HEK293 (cell line): ENCODE measurements at regions not wholly inside any gene's neighbourhood (a gene's known extent, or its start where the extent isn't known, plus 50 kb on each side); places are given as distances from the start of the nearest gene placed in this dataset.

Source experiments
- CTCF ChIA-PET: fragments of 350-600 bp; formaldehyde crosslinking; extraction: SDS; loops from one replicate; lab custom pipeline; 2021; ENCODE audit warnings: antibody characterized with exemption; lab: Yijun Ruan, JAX
- POLR2A ChIA-PET: fragments of 300-600 bp; formaldehyde crosslinking; extraction: SDS; loops from one replicate; lab custom pipeline; 2020; ENCODE audit warnings: antibody characterized with exemption, inconsistent platforms; lab: Yijun Ruan, JAX
- H3K27ac ChIP-seq: fragments of 200-500 bp; sonication (Bioruptor generic); 2 replicates; pipeline ENCODE4 v1.5.1; 2014; ENCODE audit warnings: low read depth, low read length, control low read depth, inconsistent platforms; ENCODE audit errors: extremely low read depth
- H3K36me3 ChIP-seq, 2 experiments: fragments of 200-500 bp in 1 of 2; sonication (Bioruptor generic) in 1 of 2; 1 replicate in 1 of 2; 2 replicates in 1 of 2; pipeline ENCODE4 v1.5.1; 2014 to 2017; ENCODE audit warnings: inconsistent platforms in 2 of 2, low read length in 2 of 2; ENCODE audit not compliant: control insufficient read depth in 2 of 2, insufficient read depth in 1 of 2
- H3K4me1 ChIP-seq: fragments of 200-500 bp; sonication (Bioruptor generic); 2 replicates; pipeline ENCODE4 v1.5.1; 2014; ENCODE audit warnings: mild to moderate bottlenecking, low read length, inconsistent platforms; ENCODE audit not compliant: control insufficient read depth, insufficient read depth
- H3K4me3 ChIP-seq: 2 replicates; pipeline ENCODE4 v1.5.1; 2011; ENCODE audit warnings: low read depth, mild to moderate bottlenecking, control low read depth, low read length, moderate library complexity
- H3K9me3 ChIP-seq: fragments of 200-500 bp; sonication (Bioruptor generic); 2 replicates; pipeline ENCODE4 v1.5.1; 2014; ENCODE audit warnings: low read depth, low read length, inconsistent platforms; ENCODE audit not compliant: control insufficient read depth, insufficient read depth
- KLF17 ChIP-seq: fragments of 450-650 bp; formaldehyde crosslinking; IDR thresholded peaks from 2 replicates; pipeline ENCODE4 v1.5.1; 2016; ENCODE audit warnings: missing biosample characterization, missing genetic modification characterization
- SCRT1 ChIP-seq: fragments of 450-650 bp; formaldehyde crosslinking; IDR thresholded peaks from 2 replicates; pipeline ENCODE4 v1.5.1; 2016; ENCODE audit warnings: missing biosample characterization, missing genetic modification characterization, borderline replicate concordance
- ZNF350 ChIP-seq: fragments of 450-650 bp; formaldehyde crosslinking; IDR thresholded peaks from 2 replicates; pipeline ENCODE4 v1.5.0; 2017; ENCODE audit warnings: missing biosample characterization, mild to moderate bottlenecking, missing genetic modification characterization
- ZNF37A ChIP-seq: fragments of 450-650 bp; IDR thresholded peaks from 2 replicates; pipeline ENCODE4 v1.5.1; 2018; ENCODE audit warnings: missing biosample characterization, missing genetic modification characterization
- ZNF518A ChIP-seq: fragments of 450-650 bp; formaldehyde crosslinking; conservative IDR thresholded peaks from 2 replicates; pipeline ENCODE4 v1.5.1; 2016; ENCODE audit warnings: low read depth, missing biosample characterization, missing genetic modification characterization
- ZNF747 ChIP-seq: fragments of 450-650 bp; formaldehyde crosslinking; IDR thresholded peaks from 2 replicates; pipeline ENCODE4 v1.5.1; 2016; ENCODE audit warnings: missing biosample characterization, missing genetic modification characterization
- TF ChIP-seq, protein P1 (sequence below): fragments of 450-650 bp; formaldehyde crosslinking; IDR thresholded peaks from 2 replicates; pipeline ENCODE4 v1.5.1; 2016; ENCODE audit warnings: missing biosample characterization, missing genetic modification characterization
- TF ChIP-seq, protein P2 (sequence below): fragments of 450-650 bp; formaldehyde crosslinking; IDR thresholded peaks from 2 replicates; pipeline ENCODE4 v1.5.1; 2016; ENCODE audit warnings: missing biosample characterization, missing genetic modification characterization, low read depth
- TF ChIP-seq, protein P3 (sequence below): fragments of 450-650 bp; IDR thresholded peaks from 2 replicates; pipeline ENCODE4 v1.5.1; 2018; ENCODE audit warnings: missing biosample characterization, missing genetic modification characterization
- TF ChIP-seq, protein P4 (sequence below): fragments of 450-650 bp; formaldehyde crosslinking; IDR thresholded peaks from 2 replicates; pipeline ENCODE4 v1.5.1; 2016; ENCODE audit warnings: missing biosample characterization, missing genetic modification characterization, borderline replicate concordance

- TF ChIP-seq, protein P1, sequence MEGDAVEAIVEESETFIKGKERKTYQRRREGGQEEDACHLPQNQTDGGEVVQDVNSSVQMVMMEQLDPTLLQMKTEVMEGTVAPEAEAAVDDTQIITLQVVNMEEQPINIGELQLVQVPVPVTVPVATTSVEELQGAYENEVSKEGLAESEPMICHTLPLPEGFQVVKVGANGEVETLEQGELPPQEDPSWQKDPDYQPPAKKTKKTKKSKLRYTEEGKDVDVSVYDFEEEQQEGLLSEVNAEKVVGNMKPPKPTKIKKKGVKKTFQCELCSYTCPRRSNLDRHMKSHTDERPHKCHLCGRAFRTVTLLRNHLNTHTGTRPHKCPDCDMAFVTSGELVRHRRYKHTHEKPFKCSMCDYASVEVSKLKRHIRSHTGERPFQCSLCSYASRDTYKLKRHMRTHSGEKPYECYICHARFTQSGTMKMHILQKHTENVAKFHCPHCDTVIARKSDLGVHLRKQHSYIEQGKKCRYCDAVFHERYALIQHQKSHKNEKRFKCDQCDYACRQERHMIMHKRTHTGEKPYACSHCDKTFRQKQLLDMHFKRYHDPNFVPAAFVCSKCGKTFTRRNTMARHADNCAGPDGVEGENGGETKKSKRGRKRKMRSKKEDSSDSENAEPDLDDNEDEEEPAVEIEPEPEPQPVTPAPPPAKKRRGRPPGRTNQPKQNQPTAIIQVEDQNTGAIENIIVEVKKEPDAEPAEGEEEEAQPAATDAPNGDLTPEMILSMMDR = no peak
- no peak for TF ChIP-seq ZNF350 (tag by site-specific recombination)
- no peak for TF ChIP-seq ZNF747 (tag by site-specific recombination)
- TF ChIP-seq, protein P2, sequence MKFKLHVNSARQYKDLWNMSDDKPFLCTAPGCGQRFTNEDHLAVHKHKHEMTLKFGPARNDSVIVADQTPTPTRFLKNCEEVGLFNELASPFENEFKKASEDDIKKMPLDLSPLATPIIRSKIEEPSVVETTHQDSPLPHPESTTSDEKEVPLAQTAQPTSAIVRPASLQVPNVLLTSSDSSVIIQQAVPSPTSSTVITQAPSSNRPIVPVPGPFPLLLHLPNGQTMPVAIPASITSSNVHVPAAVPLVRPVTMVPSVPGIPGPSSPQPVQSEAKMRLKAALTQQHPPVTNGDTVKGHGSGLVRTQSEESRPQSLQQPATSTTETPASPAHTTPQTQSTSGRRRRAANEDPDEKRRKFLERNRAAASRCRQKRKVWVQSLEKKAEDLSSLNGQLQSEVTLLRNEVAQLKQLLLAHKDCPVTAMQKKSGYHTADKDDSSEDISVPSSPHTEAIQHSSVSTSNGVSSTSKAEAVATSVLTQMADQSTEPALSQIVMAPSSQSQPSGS (tag by site-specific recombination) = no peak
These were observed 615.0 kb upstream of the AGTR1 start (continued) for GRCh38 chr3:148082506-148083280.

DNA sequence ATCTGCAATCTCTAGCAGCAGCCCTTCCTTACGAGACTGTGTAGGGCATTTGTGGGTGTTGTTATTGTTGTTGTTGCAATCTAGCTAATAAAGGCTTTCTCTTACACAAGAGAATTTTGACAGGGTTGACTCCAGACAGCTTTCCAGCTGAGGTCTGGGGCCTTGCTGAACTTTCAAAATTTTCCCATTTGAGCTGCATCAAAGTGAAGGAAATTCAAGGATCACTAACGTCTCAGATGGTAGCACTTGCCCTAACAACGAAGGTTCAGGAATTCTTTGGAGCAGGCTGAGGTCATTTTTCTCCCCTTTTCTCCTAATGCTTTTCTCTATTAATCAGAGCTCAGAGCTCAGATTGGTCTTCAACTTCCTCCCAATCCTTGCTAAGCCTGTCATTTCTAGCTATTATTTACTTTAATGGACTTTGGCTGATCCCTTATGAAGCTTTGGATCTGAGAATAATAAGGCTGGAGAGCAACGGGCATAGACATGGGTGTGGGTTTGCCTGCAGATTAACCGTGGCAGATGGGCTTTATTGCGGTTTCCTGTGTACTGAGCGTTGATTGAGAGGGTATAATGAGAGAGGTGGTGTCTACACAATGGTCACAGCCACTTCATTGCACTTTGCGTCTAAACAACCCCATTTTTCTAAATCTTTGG, 614.0 kb upstream of the AGTR1 start:
- Histone ChIP-seq H3K4me3 (no peak overlapping the region), H3K27ac (no peak overlapping the region), H3K4me1 (no peaks in the 10 kb centered on the region), H3K36me3 (no peaks in the 10 kb centered on the region), H3K9me3 (no peaks in the 10 kb centered on the region)
- ChIA-PET POLR2A (no interaction called here), CTCF (no interaction called here)
- TF ChIP-seq KLF17 = no peak
- no peak for TF ChIP-seq SCRT1 (tag by site-specific recombination)
- TF ChIP-seq, protein P3, sequence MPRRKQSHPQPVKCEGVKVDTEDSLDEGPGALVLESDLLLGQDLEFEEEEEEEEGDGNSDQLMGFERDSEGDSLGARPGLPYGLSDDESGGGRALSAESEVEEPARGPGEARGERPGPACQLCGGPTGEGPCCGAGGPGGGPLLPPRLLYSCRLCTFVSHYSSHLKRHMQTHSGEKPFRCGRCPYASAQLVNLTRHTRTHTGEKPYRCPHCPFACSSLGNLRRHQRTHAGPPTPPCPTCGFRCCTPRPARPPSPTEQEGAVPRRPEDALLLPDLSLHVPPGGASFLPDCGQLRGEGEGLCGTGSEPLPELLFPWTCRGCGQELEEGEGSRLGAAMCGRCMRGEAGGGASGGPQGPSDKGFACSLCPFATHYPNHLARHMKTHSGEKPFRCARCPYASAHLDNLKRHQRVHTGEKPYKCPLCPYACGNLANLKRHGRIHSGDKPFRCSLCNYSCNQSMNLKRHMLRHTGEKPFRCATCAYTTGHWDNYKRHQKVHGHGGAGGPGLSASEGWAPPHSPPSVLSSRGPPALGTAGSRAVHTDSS (tag by site-specific recombination) = no peak
- TF ChIP-seq ZNF518A (tag by site-specific recombination) = no peak
- no peak for TF ChIP-seq ZNF37A (tag by site-specific recombination)

GRCh38 chr3:148084931-148085330, 612.8 kb upstream of the AGTR1 start:
- TF ChIP-seq, protein P4, sequence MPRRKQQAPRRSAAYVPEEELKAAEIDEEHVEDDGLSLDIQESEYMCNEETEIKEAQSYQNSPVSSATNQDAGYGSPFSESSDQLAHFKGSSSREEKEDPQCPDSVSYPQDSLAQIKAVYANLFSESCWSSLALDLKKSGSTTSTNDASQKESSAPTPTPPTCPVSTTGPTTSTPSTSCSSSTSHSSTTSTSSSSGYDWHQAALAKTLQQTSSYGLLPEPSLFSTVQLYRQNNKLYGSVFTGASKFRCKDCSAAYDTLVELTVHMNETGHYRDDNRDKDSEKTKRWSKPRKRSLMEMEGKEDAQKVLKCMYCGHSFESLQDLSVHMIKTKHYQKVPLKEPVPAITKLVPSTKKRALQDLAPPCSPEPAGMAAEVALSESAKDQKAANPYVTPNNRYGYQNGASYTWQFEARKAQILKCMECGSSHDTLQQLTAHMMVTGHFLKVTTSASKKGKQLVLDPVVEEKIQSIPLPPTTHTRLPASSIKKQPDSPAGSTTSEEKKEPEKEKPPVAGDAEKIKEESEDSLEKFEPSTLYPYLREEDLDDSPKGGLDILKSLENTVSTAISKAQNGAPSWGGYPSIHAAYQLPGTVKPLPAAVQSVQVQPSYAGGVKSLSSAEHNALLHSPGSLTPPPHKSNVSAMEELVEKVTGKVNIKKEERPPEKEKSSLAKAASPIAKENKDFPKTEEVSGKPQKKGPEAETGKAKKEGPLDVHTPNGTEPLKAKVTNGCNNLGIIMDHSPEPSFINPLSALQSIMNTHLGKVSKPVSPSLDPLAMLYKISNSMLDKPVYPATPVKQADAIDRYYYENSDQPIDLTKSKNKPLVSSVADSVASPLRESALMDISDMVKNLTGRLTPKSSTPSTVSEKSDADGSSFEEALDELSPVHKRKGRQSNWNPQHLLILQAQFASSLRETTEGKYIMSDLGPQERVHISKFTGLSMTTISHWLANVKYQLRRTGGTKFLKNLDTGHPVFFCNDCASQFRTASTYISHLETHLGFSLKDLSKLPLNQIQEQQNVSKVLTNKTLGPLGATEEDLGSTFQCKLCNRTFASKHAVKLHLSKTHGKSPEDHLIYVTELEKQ (tag by site-specific recombination) = no peak
- CTCF ChIA-PET = interaction anchor here (0.6 to 2.9 kb wide), 2 partner anchors 8 to 167 kb away, joined by 3 to 17 read pairs; no protein-coding TSS in a partner anchor

More at GRCh38 chr3:148084931-148085330, 612.8 kb upstream of the AGTR1 start:
- Histone ChIP-seq H3K27ac (no peak overlapping the region), H3K36me3 (no peaks in the 10 kb centered on the region), H3K9me3 (no peaks in the 10 kb centered on the region), H3K4me1 (no peaks in the 10 kb centered on the region), H3K4me3 (no peak overlapping the region)
- POLR2A ChIA-PET = no interaction called here
